ENCODE measurements at regions not wholly inside any gene's neighbourhood (a gene's known extent, or its start where the extent isn't known, plus 50 kb on each side); places are given as distances from the start of the nearest gene placed in this dataset.

- H2AFZ ChIP-seq (ENCODE audit: low read depth, low read length) = no peak overlapping the region
- intact Hi-C loops (cut with micrococcal nuclease) = loop anchor here (5.0 kb wide), 1 partner anchor 1770 kb away; no protein-coding TSS in a partner anchor
Observed at GRCh38 chr7:25392588-25393338, 164.5 kb upstream of the NPVF start.

More at GRCh38 chr7:25392588-25393338, 164.5 kb upstream of the NPVF start:
- POLR2A ChIA-PET = no interaction called here
- H3K4me2 ChIP-seq (ENCODE audit: insufficient read depth, low read length) = no peak overlapping the region
- CTCF ChIA-PET = interaction anchor here (0.9 to 4.0 kb wide), 6 partner anchors 9 to 500 kb away, joined by 3 to 74 read pairs (median 5); no protein-coding TSS in a partner anchor
- H3K9me3 ChIP-seq (replicated peaks; ENCODE audit: control insufficient read depth, insufficient read depth, low read length) = no peaks in the 10 kb centered on the region
- H3K27ac ChIP-seq (ENCODE audit: insufficient read depth, low read depth, low read length) = no peak overlapping the region
- H3K9ac ChIP-seq (replicated peaks; ENCODE audit: extremely low read depth, insufficient read depth, low read length) = no peak overlapping the region
- dilution Hi-C loops (cut with MboI; ENCODE audit: extremely low pct_ligation_motif_present, low sequenced_read_pairs) = no loop called here
- TF ChIP-seq CTCF (IDR thresholded peaks at IDR 0.05; ENCODE audit: extremely low read depth in 1 of 2, insufficient read depth in 1 of 2, low read depth in 1 of 2, low read length in 2 of 2) (no peak), MYC (IDR thresholded peaks at IDR 0.05; ENCODE audit: low read depth, low read length) (no peak), MAX (IDR thresholded peaks at IDR 0.05; ENCODE audit: insufficient read depth, insufficient read length) (no peak), EZH2 (IDR thresholded peaks at IDR 0.05; ENCODE audit: borderline replicate concordance, low read depth, low read length, severe bottlenecking) (no peak), JUN (IDR thresholded peaks at IDR 0.05; ENCODE audit: borderline replicate concordance, insufficient read depth, insufficient read length, low read depth) (no peak)
- peaks cover 2 to 3% of the 10 kb centered on the region in 2 experiments for H3K27me3 ChIP-seq (ENCODE audit: control insufficient read depth in 2 of 2, insufficient read depth in 2 of 2, low read length in 2 of 2)
- H3K79me2 ChIP-seq (ENCODE audit: control insufficient read depth, insufficient read depth, low read length) = no peaks in the 10 kb centered on the region
- DNase-seq (ENCODE audit: low read depth, low spot score) = no peak
- no peaks in the 10 kb centered on the region for H3K4me1 ChIP-seq (ENCODE audit: control insufficient read depth, extremely low read depth, insufficient read depth, low read length)
- no TSS peak for BruUV-seq (replicated peaks)
- H3K36me3 ChIP-seq (ENCODE audit: control insufficient read depth in 2 of 2, extremely low read depth in 1 of 2, insufficient read depth in 2 of 2, low read length in 2 of 2) = no peaks in the 10 kb centered on the region
- FAIRE-seq = no peak
- H3K9me1 ChIP-seq (replicated peaks; ENCODE audit: control insufficient read depth, extremely low read depth, insufficient read depth, low read length) = no peaks in the 10 kb centered on the region
- no peaks in the 10 kb centered on the region for H4K20me1 ChIP-seq (replicated peaks; ENCODE audit: control insufficient read depth, extremely low read depth, insufficient read depth, low read length)
- H3K4me3 ChIP-seq (replicated peaks in 1 of 3; ENCODE audit: insufficient read depth in 1 of 3, low read depth in 1 of 3, low read length in 3 of 3) = no peak overlapping the region
